K562 (cell line): ENCODE measurements at regions not wholly inside any gene's neighbourhood (a gene's known extent, or its start where the extent isn't known, plus 50 kb on each side); places are given as distances from the start of the nearest gene placed in this dataset.

Experiments used
- ATAC-seq: fragments of 200-7000 bp; cut with Tn5 transposase; 3 replicates; pipeline ENCODE4 v1.9.1; 2020; ENCODE audit warnings: moderate library complexity
- BruUV-seq: library from RNA; stranded (reverse); fragments of 400-500 nt; replicated peaks from 2 replicates; lab custom pipeline; 2021; lab: Mats Ljungman, UMichigan
- CTCF ChIA-PET: fragments of 300-600 bp; formaldehyde crosslinking; extraction: SDS; loops from one replicate; lab custom pipeline; 2021; ENCODE audit warnings: low intra/inter-chr PET ratio; lab: Yijun Ruan, JAX
- POLR2A ChIA-PET: fragments of 300-600, 350-650 bp; sonication (Branson Sonifier 250); formaldehyde crosslinking; extraction: SDS; loops from one replicate; lab custom pipeline; 2021; ENCODE audit warnings: antibody characterized with exemption, inconsistent platforms; lab: Yijun Ruan, JAX
- DNase-seq, 4 experiments: peaks; one replicate each; pipeline versions ENCODE4 v3.0.0 to v3.0.0-alpha.2; 2011 to 2018; ENCODE audit warnings: low spot score in 3 of 4, mixed read lengths in 3 of 4; ENCODE audit errors: extremely low read depth in 1 of 4
- FAIRE-seq: peaks from 2 replicates; lab custom pipeline; 2011; peaks lifted over from hg19 to GRCh38; lab: Jason Lieb, UNC
- H2AFZ ChIP-seq: 2 replicates; pipeline ENCODE4 v1.6.0; 2011; ENCODE audit warnings: low read depth, low read length, control low read depth, inconsistent platforms
- H3K27ac ChIP-seq: fragments of 200-600 bp; 3 replicates; pipeline ENCODE4 v1.8.0; 2011; ENCODE audit warnings: low read depth, mild to moderate bottlenecking, control low read depth, inconsistent platforms, low read length, moderate library complexity, mixed read lengths; ENCODE audit errors: extremely low read depth
- H3K27me3 ChIP-seq, 2 experiments: fragments of 300-600 bp in 1 of 2; 2 replicates in 1 of 2; 3 replicates in 1 of 2; pipeline versions ENCODE4 v1.6.0 to v1.8.0; 2011; ENCODE audit warnings: inconsistent platforms in 2 of 2, low read length in 2 of 2, mild to moderate bottlenecking in 1 of 2, mixed read lengths in 1 of 2, moderate library complexity in 1 of 2; ENCODE audit not compliant: control insufficient read depth in 2 of 2, insufficient read depth in 2 of 2
- H3K36me3 ChIP-seq: fragments of 300-600 bp; 3 replicates; pipeline ENCODE4 v1.8.0; 2011; ENCODE audit warnings: mild to moderate bottlenecking, low read length, inconsistent platforms; ENCODE audit not compliant: control insufficient read depth, insufficient read depth
- H3K4me1 ChIP-seq, 2 experiments: fragments of 200-600 bp in 1 of 2; replicated peaks in 1 of 2; 2 replicates in 1 of 2; 3 replicates in 1 of 2; pipeline versions ENCODE4 v1.5.1 to v1.8.0; 2011; ENCODE audit warnings: inconsistent platforms in 2 of 2, low read length in 2 of 2, mild to moderate bottlenecking in 1 of 2, mixed read lengths in 1 of 2, moderate library complexity in 1 of 2; ENCODE audit not compliant: control insufficient read depth in 2 of 2, insufficient read depth in 2 of 2
- H3K4me2 ChIP-seq: 2 replicates; pipeline ENCODE4 v1.6.1; 2011; ENCODE audit warnings: low read length, control low read depth, inconsistent platforms, mixed read lengths; ENCODE audit not compliant: insufficient read depth
- H3K4me3 ChIP-seq: fragments of 200-600 bp; sonication (generic), shearing (Covaris generic); 2 replicates; pipeline ENCODE4 v1.5.1; 2016; ENCODE audit warnings: control low read depth, inconsistent platforms
- H3K79me2 ChIP-seq: fragments of 200-600 bp; 3 replicates; pipeline ENCODE4 v1.8.0; 2011; ENCODE audit warnings: low read length, inconsistent platforms; ENCODE audit not compliant: control insufficient read depth, insufficient read depth
- H3K9ac ChIP-seq, 2 experiments: 2 replicates each; pipeline versions ENCODE4 v1.6.0 to v1.6.1; 2011; ENCODE audit warnings: low read depth in 2 of 2, low read length in 2 of 2, control low read depth in 1 of 2, inconsistent platforms in 1 of 2, mild to moderate bottlenecking in 1 of 2, mixed read lengths in 1 of 2; ENCODE audit not compliant: insufficient read depth in 1 of 2
- H3K9me1 ChIP-seq: one replicate; pipeline ENCODE4 v1.6.0; 2011; ENCODE audit warnings: inconsistent platforms, mild to moderate bottlenecking, low read length, moderate library complexity; ENCODE audit not compliant: control insufficient read depth, insufficient read depth
- H3K9me3 ChIP-seq: replicated peaks from 2 replicates; pipeline ENCODE4 v1.5.1; 2011; ENCODE audit warnings: low read depth, low read length, inconsistent platforms; ENCODE audit not compliant: control insufficient read depth, insufficient read depth
- H4K20me1 ChIP-seq: replicated peaks from 2 replicates; pipeline ENCODE4 v1.6.1; 2011; ENCODE audit warnings: low read length, inconsistent platforms, mixed read lengths; ENCODE audit not compliant: control insufficient read depth, insufficient read depth
- ARID2 ChIP-seq: fragments of 450-650 bp; IDR thresholded peaks from 2 replicates; pipeline ENCODE4 v1.6.1; 2017; ENCODE audit warnings: antibody characterized with exemption, mild to moderate bottlenecking
- ATF6 ChIP-seq: sonication (generic); formaldehyde crosslinking; IDR thresholded peaks from 2 replicates; pipeline ENCODE4 v1.4.0; 2020; ENCODE audit warnings: mild to moderate bottlenecking, missing genetic modification reagents
- HDAC2 ChIP-seq: fragments of 450-650 bp; IDR thresholded peaks from 2 replicates; pipeline ENCODE4 v1.6.1; 2016; ENCODE audit warnings: mild to moderate bottlenecking
- HDAC3 ChIP-seq: fragments of 450-650 bp; IDR thresholded peaks from 2 replicates; pipeline ENCODE4 v1.6.1; 2018; ENCODE audit warnings: borderline replicate concordance, mild to moderate bottlenecking, moderate library complexity; ENCODE audit not compliant: partially characterized antibody
- PATZ1 ChIP-seq: fragments of 250-450 bp; sonication (Bioruptor Pico); IDR thresholded peaks from 2 replicates; pipeline ENCODE4 v1.5.0; 2020; ENCODE audit warnings: mild to moderate bottlenecking, borderline replicate concordance
- SPI1 ChIP-seq: IDR thresholded peaks from 2 replicates; pipeline ENCODE4 v1.6.1; 2011; ENCODE audit warnings: low read depth, low read length, control low read depth, borderline replicate concordance
- YY1 ChIP-seq, 3 experiments: IDR thresholded peaks; 2 replicates each; pipeline ENCODE4 v1.6.1; 2011; ENCODE audit warnings: low read length in 2 of 3, mild to moderate bottlenecking in 2 of 3, moderate library complexity in 2 of 3, borderline replicate concordance in 1 of 3, control low read depth in 1 of 3, low read depth in 1 of 3; ENCODE audit not compliant: insufficient read depth in 3 of 3, insufficient replicate concordance in 2 of 3, control insufficient read depth in 1 of 3, insufficient read length in 1 of 3; ENCODE audit errors: extremely low read depth in 1 of 3
- ZC3H8 ChIP-seq: fragments of 450-650 bp; IDR thresholded peaks from 2 replicates; pipeline ENCODE4 v1.6.1; 2017
- ZNF41 ChIP-seq: fragments of 250-450 bp; sonication (Bioruptor Pico); conservative IDR thresholded peaks from 2 replicates; pipeline ENCODE4 v1.4.0; 2020; ENCODE audit warnings: mild to moderate bottlenecking
- ZNF444 ChIP-seq: fragments of 250-450 bp; sonication (Bioruptor Pico); IDR thresholded peaks from 2 replicates; pipeline ENCODE4 v1.4.0; 2020; ENCODE audit warnings: mild to moderate bottlenecking, moderate library complexity
- WGBS: fragments of 100-300 bp; shearing (Covaris generic); methylation state at CpG from one replicate; pipeline ENCODE4 v1.1.6; 2016; ENCODE audit warnings: low coverage, mixed read lengths; ENCODE audit not compliant: insufficient coverage; ENCODE audit errors: missing lambda C conversion rate; 5-methylcytosine and 5-hydroxymethylcytosine counted together
- in situ Hi-C: fragments of 300-500 bp; cut with MboI; formaldehyde crosslinking; loops from 4 replicates; pipeline ENCODE4 v1.15.0; 2018; ENCODE audit warnings: inconsistent platforms, mixed read lengths
- intact Hi-C: fragments of 100-400 bp; cut with micrococcal nuclease; formaldehyde crosslinking; loops from 2 replicates; pipeline ENCODE4 v1.14.2; 2022

GRCh38 chr2:21664083-21664482 is 540.3 kb downstream of the TDRD15 start:
- in situ Hi-C loops, result no loop called here
- Histone ChIP-seq H4K20me1 (no peaks in the 10 kb centered on the region), H3K79me2 (no peaks in the 10 kb centered on the region), H3K9me3 (no peaks in the 10 kb centered on the region), H2AFZ (no peak overlapping the region), H3K9ac (no peak overlapping the region), H3K27ac (no peak overlapping the region), H3K27me3 (no peaks in the 10 kb centered on the region), H3K4me1 (no peaks in the 10 kb centered on the region), H3K4me2 (no peak overlapping the region), H3K9me1 (no peaks in the 10 kb centered on the region), H3K4me3 (no peak overlapping the region), H3K36me3 (no peaks in the 10 kb centered on the region)
- BruUV-seq, result no TSS peak
- ATAC-seq (no peak), FAIRE-seq (no peak), DNase-seq (no peak)
- TF ChIP-seq HDAC3 (no peak), ZNF41 (CRISPR knock-in tag) (no peak), ARID2 (no peak), SPI1 (no peak), ZC3H8 (no peak), HDAC2 (no peak), PATZ1 (CRISPR knock-in tag) (no peak), ATF6 (no peak), ZNF444 (CRISPR knock-in tag) (no peak), YY1 (IDR thresholded peaks at IDR 0.05; ENCODE audit: borderline replicate concordance in 1 of 3, control insufficient read depth in 1 of 3, extremely low read depth in 1 of 3, insufficient read depth in 3 of 3, insufficient read length in 1 of 3, insufficient replicate concordance in 2 of 3, low read depth in 1 of 3, low read length in 2 of 3) (no peak)
- ChIA-PET POLR2A (no interaction called here), CTCF (no interaction called here)
- intact Hi-C loops, result no loop called here
- WGBS, result 0% methylated on average over 7 of the region's 7 CpGs
